Breast epithelium (tissue), 4 donors: ENCODE measurements at regions not wholly inside any gene's neighbourhood (a gene's known extent, or its start where the extent isn't known, plus 50 kb on each side); places are given as distances from the start of the nearest gene placed in this dataset.

ENCODE experiments used
- DNase-seq, 2 donors: peaks; one replicate each; pipeline ENCODE4 v3.0.0-alpha.2; 2019; ENCODE audit warnings: low spot score in 2 of 2
- H3K27ac ChIP-seq, 2 donors: fragments of 200-600 bp; sonication (generic) in 1 of 2; one replicate each; pipeline ENCODE4 v1.5.1; 2016 to 2019; ENCODE audit warnings: mild to moderate bottlenecking in 1 of 2
- H3K27me3 ChIP-seq, 2 donors: fragments of 200-600 bp; sonication (generic) in 1 of 2; one replicate each; pipeline versions ENCODE4 v1.5.1 to v1.6.0; 2017 to 2019; ENCODE audit warnings: control low read depth in 1 of 2, mild to moderate bottlenecking in 1 of 2
- H3K36me3 ChIP-seq: fragments of 200-600 bp; one replicate; pipeline ENCODE4 v1.5.1; 2019
- H3K4me1 ChIP-seq, 2 donors: fragments of 200-600 bp; sonication (generic); one replicate each; pipeline ENCODE4 v1.5.1; 2016 to 2019; ENCODE audit warnings: control low read depth in 1 of 2
- H3K4me3 ChIP-seq, 3 donors: fragments of 200-600 bp; sonication (generic); 1 replicate in 2 of 3; 2 replicates in 1 of 3; pipeline ENCODE4 v1.5.1; 2016 to 2019; ENCODE audit warnings: mild to moderate bottlenecking in 3 of 3, moderate library complexity in 2 of 3
- H3K9me3 ChIP-seq, 2 donors: fragments of 200-600 bp; sonication (generic) in 1 of 2; one replicate each; pipeline ENCODE4 v1.5.1; 2016 to 2019; ENCODE audit warnings: control low read depth in 1 of 2
- POLR2A ChIP-seq: fragments of 450-650 bp; IDR thresholded peaks from one replicate; pipeline ENCODE4 v1.6.1; 2016; ENCODE audit warnings: antibody characterized with exemption, mild to moderate bottlenecking, moderate library complexity
- POLR2AphosphoS5 ChIP-seq, 3 donors: sonication (generic); formaldehyde crosslinking; IDR thresholded peaks; one replicate each; pipeline ENCODE4 v1.6.1; 2017; ENCODE audit warnings: antibody characterized with exemption in 3 of 3
- intact Hi-C: fragments of 100-400 bp; cut with DNase I; formaldehyde crosslinking; loops from one replicate; pipeline ENCODE4 v1.15.1; 2023; ENCODE audit warnings: low total_unique reads
- TF ChIP-seq, protein P1 (sequence below), 3 donors: fragments of 450-650 bp; IDR thresholded peaks; one replicate each; pipeline ENCODE4 v1.5.1; 2016 to 2017; ENCODE audit warnings: antibody characterized with exemption in 3 of 3, mild to moderate bottlenecking in 3 of 3, moderate library complexity in 3 of 3

- no peaks in the 10 kb centered on the region for H3K4me1 ChIP-seq
- no peak overlapping the region for H3K27ac ChIP-seq
- no peak overlapping the region for H3K4me3 ChIP-seq
- intact Hi-C loops = no loop called here
- no peaks in the 10 kb centered on the region for H3K27me3 ChIP-seq
- DNase-seq = no peak
- peaks cover 12 to 13% of the 10 kb centered on the region in 2 donors for H3K9me3 ChIP-seq
- TF ChIP-seq, protein P1, sequence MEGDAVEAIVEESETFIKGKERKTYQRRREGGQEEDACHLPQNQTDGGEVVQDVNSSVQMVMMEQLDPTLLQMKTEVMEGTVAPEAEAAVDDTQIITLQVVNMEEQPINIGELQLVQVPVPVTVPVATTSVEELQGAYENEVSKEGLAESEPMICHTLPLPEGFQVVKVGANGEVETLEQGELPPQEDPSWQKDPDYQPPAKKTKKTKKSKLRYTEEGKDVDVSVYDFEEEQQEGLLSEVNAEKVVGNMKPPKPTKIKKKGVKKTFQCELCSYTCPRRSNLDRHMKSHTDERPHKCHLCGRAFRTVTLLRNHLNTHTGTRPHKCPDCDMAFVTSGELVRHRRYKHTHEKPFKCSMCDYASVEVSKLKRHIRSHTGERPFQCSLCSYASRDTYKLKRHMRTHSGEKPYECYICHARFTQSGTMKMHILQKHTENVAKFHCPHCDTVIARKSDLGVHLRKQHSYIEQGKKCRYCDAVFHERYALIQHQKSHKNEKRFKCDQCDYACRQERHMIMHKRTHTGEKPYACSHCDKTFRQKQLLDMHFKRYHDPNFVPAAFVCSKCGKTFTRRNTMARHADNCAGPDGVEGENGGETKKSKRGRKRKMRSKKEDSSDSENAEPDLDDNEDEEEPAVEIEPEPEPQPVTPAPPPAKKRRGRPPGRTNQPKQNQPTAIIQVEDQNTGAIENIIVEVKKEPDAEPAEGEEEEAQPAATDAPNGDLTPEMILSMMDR (IDR thresholded peaks at IDR 0.05) = no peak
- no peak for TF ChIP-seq POLR2AphosphoS5 (IDR thresholded peaks at IDR 0.05)
- no peak for TF ChIP-seq POLR2A
- H3K36me3 ChIP-seq = no peaks in the 10 kb centered on the region
These were observed 152.6 kb downstream of the RPAP3 start for GRCh38 chr12:47553266-47553665.

DNA sequence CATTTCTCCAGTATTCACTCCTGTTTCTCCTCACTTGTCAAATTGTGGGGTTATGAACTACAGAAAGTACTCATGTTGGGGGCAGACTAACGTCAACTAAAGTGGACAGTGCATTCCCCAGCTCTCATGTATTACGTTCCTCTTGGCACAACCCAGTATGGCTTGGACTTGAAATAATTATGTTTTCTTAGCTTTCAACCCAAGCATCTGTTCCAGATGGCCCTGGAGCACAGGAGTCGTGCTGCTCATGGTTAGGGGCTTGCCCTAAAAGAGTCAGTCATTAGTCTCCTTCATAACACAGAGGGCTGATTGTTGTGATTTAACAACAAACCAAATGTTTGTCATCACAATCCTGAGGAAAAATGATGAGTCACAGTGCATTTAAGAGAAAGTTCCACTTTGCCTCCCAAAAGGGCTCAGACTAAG is 154.4 kb downstream of the RPAP3 start:
- DNase-seq = no peak
- H3K4me3 ChIP-seq = no peak overlapping the region
- H3K27me3 ChIP-seq = no peaks in the 10 kb centered on the region
- intact Hi-C loops = no loop called here
- H3K36me3 ChIP-seq = no peaks in the 10 kb centered on the region
- no peaks in the 10 kb centered on the region for H3K4me1 ChIP-seq
- TF ChIP-seq POLR2A = no peak
- TF ChIP-seq, protein P1 (IDR thresholded peaks at IDR 0.05) = no peak
- TF ChIP-seq POLR2AphosphoS5 (IDR thresholded peaks at IDR 0.05) = no peak
- peaks cover 12 to 13% of the 10 kb centered on the region in 2 donors for H3K9me3 ChIP-seq
- peak overlapping the region in 1 of 2 donors; percentile 3 for H3K27ac ChIP-seq

GRCh38 chr12:47549258-47549657 is 156.6 kb downstream of the RPAP3 start:
- no peak for TF ChIP-seq POLR2AphosphoS5 (IDR thresholded peaks at IDR 0.05)
- TF ChIP-seq, protein P1 (IDR thresholded peaks at IDR 0.05) = no peak
- TF ChIP-seq POLR2A = no peak
- Histone ChIP-seq H3K9me3 (peaks cover 12 to 13% of the 10 kb centered on the region in 2 donors), H3K4me1 (no peaks in the 10 kb centered on the region), H3K27me3 (no peaks in the 10 kb centered on the region), H3K27ac (no peak overlapping the region), H3K36me3 (no peaks in the 10 kb centered on the region), H3K4me3 (no peak overlapping the region)
- DNase-seq = no peak
- intact Hi-C loops = no loop called here

- no peak for DNase-seq
- Histone ChIP-seq H3K9me3 (peaks cover 10% of the 10 kb centered on the region in 2 donors), H3K27me3 (no peaks in the 10 kb centered on the region), H3K36me3 (no peaks in the 10 kb centered on the region), H3K27ac (no peak overlapping the region), H3K4me3 (no peak overlapping the region), H3K4me1 (no peaks in the 10 kb centered on the region)
- intact Hi-C loops = no loop called here
- TF ChIP-seq POLR2AphosphoS5 (IDR thresholded peaks at IDR 0.05) = no peak
- TF ChIP-seq, protein P1 (IDR thresholded peaks at IDR 0.05) = no peak
These were observed 157.4 kb downstream of the RPAP3 start for GRCh38 chr12:47548401-47548800.

GRCh38 chr12:47547077-47547476 is 158.8 kb downstream of the RPAP3 start:
- Histone ChIP-seq H3K27ac (no peak overlapping the region), H3K4me1 (no peaks in the 10 kb centered on the region), H3K36me3 (no peaks in the 10 kb centered on the region), H3K9me3 (no peaks in the 10 kb centered on the region), H3K4me3 (no peak overlapping the region), H3K27me3 (no peaks in the 10 kb centered on the region)
- intact Hi-C loops = no loop called here
- no peak for DNase-seq
- TF ChIP-seq POLR2AphosphoS5 (IDR thresholded peaks at IDR 0.05) (no peak), POLR2A (no peak)
- TF ChIP-seq, protein P1 (IDR thresholded peaks at IDR 0.05) = no peak
